NCI-H1417 (cell line): ENCODE measurements at regions not wholly inside any gene's neighbourhood (a gene's known extent, or its start where the extent isn't known, plus 50 kb on each side); places are given as distances from the start of the nearest gene placed in this dataset.
"Not testable (repeated sequence)": the region's sequence is repeated elsewhere in the genome, so short reads cannot be mapped to it uniquely, and the experiment has no call there.

Experiments
- DNase-seq, 3 experiments: peaks; one replicate each; lab custom pipeline; 2025; lab: John Stamatoyannopoulos, UW

DNA sequence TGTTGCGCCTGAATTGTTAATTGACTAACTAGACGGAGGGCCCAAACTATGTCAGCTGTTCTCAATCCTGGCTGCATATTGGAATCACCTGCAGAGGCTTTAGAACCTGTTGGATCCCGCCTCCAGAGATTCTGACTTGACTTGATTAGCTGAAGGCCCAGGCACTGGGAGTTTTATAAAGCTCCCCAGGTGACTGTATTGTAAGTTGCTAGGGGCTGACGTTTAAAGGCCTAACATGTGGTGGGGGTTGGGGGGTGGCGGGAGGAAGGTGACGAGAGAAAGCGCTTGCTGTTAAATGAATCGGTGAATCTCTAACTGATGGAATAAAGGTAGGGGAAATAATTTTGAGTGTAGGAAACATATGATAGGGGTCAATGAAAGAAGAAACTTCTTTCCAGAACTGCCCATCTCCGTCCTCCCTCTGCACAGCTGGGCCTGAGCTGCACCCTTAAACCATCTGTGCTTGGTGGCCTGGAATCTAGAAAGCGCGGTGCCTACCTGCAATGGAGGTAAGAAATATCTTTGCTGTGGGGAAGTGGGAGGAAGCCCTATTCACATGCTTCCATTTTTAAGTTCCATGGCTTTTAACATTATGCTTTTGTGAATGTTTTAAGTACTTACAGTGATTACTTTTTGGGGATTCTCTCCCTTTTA is 225.0 kb upstream of the FAM3C start:
- DNase-seq = peak in 1 of 3 experiments; percentile 26

DNA sequence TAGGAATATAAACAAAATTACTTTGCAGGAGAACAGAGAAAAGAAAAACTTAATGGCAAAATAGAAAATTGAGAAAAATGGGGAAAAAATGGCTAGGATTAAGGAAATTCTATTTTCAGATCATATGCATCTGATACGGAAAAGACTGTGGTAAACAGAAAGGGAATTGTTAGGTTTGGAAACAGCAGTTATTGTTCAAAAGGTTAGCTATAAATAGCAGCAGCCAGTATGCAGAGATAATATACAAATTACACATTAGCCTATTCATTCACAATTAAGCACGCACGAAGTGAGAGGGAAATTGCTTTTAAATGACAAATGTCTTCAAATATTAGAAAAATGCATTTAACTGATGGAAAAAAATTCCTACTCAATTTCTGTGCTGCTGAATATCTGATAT is 224.1 kb upstream of the FAM3C start:
- DNase-seq = peak in 2 of 3 experiments; percentile 18 to 60

DNA sequence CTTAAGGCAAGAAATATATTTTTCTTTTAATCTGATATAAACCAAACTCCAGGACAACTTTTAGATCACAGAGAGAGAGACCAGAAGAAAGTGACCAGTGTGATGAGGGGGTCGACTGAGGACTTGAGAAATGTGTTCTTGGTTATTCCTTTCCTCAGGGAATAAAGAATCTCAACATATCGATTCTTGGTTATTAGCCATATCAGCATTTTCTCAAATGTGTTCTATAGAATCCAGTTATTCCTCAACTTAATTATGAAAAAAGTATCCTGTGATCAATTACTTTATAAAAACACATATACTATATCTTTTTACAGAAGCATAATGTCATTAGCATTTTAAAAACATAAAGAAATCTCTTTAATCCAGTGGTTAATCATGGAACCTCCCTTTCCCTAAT is 222.1 kb upstream of the FAM3C start:
- no peak for DNase-seq

GRCh38 chr7:121610243-121610642 is 214.1 kb upstream of the FAM3C start:
- no peak for DNase-seq

DNA sequence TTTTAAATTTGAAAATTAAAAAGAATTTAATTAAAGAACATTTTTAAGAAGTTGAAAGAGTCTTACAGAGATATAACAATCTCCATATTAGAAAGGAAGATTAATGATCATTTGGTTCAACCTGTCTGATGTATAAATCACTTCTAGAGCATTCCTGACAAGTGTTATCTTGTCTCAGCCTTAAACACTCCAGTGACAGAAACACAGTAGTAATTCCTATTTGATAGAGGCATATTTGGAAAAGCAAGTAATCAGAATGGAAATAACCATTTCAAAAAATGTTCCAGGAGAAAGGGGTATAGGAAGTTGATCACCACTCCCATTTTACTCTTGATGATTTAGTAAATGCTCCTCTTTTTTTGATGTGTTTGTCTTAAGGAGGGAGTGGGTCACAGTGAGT is 213.1 kb upstream of the FAM3C start:
- DNase-seq = no peak

GRCh38 chr7:121608785-121609184 is 212.7 kb upstream of the FAM3C start:
- DNase-seq = no peak

- DNase-seq = not testable (repeated sequence)
These were observed 212.1 kb upstream of the FAM3C start for GRCh38 chr7:121608183-121608582.

DNA sequence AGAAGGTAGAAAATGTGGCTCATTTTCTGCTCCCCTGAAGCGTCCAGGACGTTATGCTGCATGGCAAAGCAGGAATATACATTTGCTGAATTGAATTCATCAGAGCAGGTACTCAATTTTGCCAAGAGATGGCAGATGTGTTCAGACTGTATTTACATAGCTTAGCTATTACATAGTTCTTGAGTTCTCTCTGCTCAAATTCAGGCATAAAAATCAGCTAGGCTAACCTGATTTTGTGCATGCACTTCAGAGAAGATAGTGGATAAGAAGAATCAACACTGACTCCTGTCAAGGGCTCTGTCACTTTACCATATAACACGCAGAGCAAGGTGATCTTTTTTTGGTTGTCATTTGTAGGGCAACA is 209.2 kb upstream of the FAM3C start:
- DNase-seq = peak in 2 of 3 experiments; percentile 42 to 76

GRCh38 chr7:121604627-121605316 is 208.7 kb upstream of the FAM3C start:
- DNase-seq = no peak

DNA sequence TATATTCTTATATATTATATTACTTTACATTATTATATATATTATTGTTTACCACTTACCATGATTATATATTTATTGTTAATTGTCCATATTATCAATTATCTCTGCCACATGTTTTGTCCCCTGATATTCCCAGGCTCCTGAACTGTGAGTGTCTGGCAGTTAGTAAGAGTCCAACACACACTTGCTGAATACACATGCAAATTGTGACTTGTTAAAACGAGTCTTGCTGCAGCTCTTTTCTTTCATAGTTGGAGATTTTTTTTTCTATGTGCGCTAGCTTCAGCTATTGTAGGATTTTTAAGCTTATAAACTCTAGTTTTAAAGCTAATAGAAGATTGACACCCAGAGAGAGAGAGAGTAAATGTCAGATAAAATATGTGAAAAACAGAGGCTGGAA is 207.8 kb upstream of the FAM3C start:
- DNase-seq = no peak

DNA sequence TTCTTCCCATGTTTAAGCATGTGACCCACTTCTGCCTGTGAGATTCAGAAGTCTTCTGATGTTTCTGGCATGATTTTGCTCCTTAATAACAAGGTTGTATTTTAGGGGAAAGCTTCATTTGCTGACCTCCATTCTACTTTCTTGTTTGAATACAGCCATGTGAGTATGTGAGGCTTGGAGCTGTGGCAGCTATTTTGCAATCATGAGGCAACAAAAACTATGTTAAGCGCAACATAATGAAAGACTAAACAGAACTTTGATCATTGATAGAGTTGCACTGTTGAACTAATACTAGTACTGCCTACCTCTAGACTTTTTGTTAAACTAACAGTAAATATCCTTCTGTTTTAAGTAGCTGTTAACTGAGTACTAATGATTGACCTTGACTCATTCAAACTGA is 203.8 kb upstream of the FAM3C start:
- DNase-seq = no peak

- no peak for DNase-seq
These were observed 199.9 kb upstream of the FAM3C start for GRCh38 chr7:121595758-121596696.

DNA sequence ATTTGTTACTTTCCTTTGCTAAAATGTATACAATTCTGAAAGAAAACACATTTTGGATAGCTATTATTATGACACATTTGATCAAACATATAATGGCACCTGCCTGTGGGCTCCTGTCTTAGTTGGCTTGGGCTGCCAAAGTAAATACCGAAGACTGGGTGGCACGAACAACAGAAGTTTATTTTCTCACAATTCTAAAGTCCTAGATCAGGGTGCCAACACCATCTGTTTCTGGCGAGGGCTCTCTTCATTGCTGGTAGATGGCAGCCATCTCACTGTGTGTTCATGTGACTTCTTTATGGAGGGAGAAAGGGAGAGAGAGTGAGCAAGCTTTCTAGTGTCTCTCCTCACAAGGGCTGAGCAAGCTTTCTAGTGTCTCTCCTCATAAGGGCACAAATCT is 195.8 kb upstream of the FAM3C start:
- no peak for DNase-seq

- no peak for DNase-seq
These were observed 191.3 kb upstream of the FAM3C start for GRCh38 chr7:121587435-121587834.

GRCh38 chr7:121582258-121582657 is 186.2 kb upstream of the FAM3C start:
- no peak for DNase-seq

- DNase-seq = no peak
These were observed 183.5 kb upstream of the FAM3C start for GRCh38 chr7:121579639-121580038.

DNA sequence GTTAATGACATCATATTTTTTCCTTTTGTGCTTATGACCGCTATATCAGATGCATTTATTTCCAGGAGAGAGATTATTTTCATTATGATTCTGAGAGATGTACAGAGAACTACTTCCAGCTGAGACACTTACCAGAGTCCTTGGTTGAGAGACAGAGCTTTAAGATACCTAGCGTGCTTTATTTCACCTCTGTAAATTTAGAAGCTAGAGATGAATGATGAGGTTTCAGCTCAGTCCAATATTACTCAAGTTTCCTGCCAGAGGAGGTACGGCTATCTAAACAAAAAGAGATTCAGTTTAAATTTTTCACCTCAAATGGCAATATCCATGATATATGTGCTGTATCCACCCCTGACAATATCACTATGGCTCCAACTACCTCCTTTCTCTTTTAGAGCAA is 182.6 kb upstream of the FAM3C start:
- DNase-seq = no peak

DNA sequence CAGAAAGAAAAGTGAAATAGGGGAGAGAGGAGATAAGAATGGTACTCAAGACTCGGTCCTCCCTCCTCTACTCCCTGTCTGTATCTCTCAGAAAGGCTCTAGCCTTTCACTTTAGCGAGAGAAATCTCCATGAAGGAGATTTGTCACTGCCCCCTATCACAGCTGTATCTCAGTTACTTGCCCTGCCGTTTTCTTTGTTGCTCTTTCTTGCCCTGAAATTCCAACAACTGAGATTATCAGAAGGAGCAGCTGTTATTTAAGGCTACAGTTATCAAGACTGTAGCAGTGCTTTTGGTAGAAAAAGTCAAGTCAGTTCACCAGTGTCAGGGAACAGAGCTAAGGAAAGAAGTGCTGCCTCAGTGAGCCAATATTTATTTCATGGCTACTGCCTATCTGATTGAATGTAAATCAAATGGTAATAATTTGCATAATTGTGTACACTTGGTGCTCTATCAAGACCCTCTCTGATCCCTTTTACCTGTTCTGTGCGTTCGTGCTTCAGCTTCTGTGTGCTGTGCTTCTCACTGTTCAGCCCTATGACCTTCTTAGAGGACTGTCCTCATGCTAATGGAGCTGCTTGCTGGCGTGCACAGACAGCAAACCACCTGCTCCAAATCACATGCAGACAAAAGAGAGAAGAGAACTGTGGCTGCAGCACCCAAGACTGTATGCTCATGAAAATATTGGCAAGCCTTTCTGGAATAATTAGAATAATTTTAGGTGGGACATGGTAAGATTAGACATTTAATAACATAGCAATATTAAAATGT is 180.2 kb upstream of the FAM3C start:
- peak in 1 of 3 experiments; percentile 55 for DNase-seq

GRCh38 chr7:121575194-121575765 is 179.2 kb upstream of the FAM3C start:
- DNase-seq = peak in 1 of 3 experiments; percentile 36

DNA sequence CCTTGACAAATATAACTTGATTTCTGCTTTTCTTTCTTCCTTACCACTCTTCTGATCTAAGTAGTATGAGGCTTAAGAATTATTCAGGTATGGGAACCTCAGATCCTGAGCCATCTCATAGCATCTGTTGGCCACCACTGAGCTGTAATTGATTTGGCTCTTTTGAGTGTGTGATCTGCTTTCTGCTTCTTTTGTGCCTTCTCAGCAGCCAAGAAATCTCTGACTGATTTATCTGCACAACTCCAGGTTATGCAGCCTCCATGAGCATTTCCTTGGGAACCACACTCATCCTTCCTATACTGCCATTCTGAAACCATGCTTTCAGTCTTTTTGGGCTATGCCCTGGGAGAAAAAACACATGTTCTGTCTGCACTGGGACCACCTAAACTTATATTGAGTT is 178.0 kb upstream of the FAM3C start:
- no peak for DNase-seq

- DNase-seq = no peak
These were observed 176.5 kb upstream of the FAM3C start for GRCh38 chr7:121572615-121573014.

- DNase-seq = no peak
These were observed 174.3 kb upstream of the FAM3C start for GRCh38 chr7:121570365-121570764.
